Panc1 (cell line): ENCODE measurements at regions not wholly inside any gene's neighbourhood (a gene's known extent, or its start where the extent isn't known, plus 50 kb on each side); places are given as distances from the start of the nearest gene placed in this dataset.

Source experiments
- CTCF ChIP-seq: fragments of 450-650 bp; IDR thresholded peaks from 2 replicates; pipeline ENCODE4 v1.5.1; 2017; ENCODE audit warnings: mild to moderate bottlenecking
- SIN3A ChIP-seq: IDR thresholded peaks from 2 replicates; pipeline ENCODE4 v1.6.1; 2012; ENCODE audit warnings: low read depth, mild to moderate bottlenecking, low read length, moderate library complexity, borderline replicate concordance; ENCODE audit not compliant: insufficient read depth
- TCF7L2 ChIP-seq: IDR thresholded peaks from 2 replicates; pipeline ENCODE4 v1.6.1; 2011; ENCODE audit warnings: mild to moderate bottlenecking, low read depth, low read length, inconsistent platforms

GRCh38 chr11:122246874-122247273 lies 130.9 kb upstream of the BLID start:
- TF ChIP-seq CTCF (no peak), SIN3A (no peak), TCF7L2 (no peak)
